ENCODE measurements at regions not wholly inside any gene's neighbourhood (a gene's known extent, or its start where the extent isn't known, plus 50 kb on each side); places are given as distances from the start of the nearest gene placed in this dataset.
"Not testable (repeated sequence)": the region's sequence is repeated elsewhere in the genome, so short reads cannot be mapped to it uniquely, and the experiment has no call there.

GRCh38 chr6:115838216-115838615 is 222.5 kb downstream of the FRK start:
- no peak for TF ChIP-seq EZH2phosphoT487 (IDR thresholded peaks at IDR 0.05)
- TF ChIP-seq CTCF (IDR thresholded peaks at IDR 0.05) = no peak
- TF ChIP-seq EZH2 (IDR thresholded peaks at IDR 0.05) = no peak
- no peaks in the 10 kb centered on the region for H3K27me3 Mint-ChIP-seq (ENCODE audit: insufficient read depth, low read depth)
- H3K36me3 Mint-ChIP-seq = no peaks in the 10 kb centered on the region
- Histone ChIP-seq H3K4me3 (no peak overlapping the region), H3K27me3 (no peaks in the 10 kb centered on the region), H3K27ac (no peak overlapping the region), H3K9ac (no peak overlapping the region), H3F3A (ENCODE audit: low read depth) (no peaks in the 10 kb centered on the region), H3K36me3 (no peaks in the 10 kb centered on the region), H3K4me2 (no peak overlapping the region), H3K9me3 (ENCODE audit: low read depth) (no peaks in the 10 kb centered on the region), H3K4me1 (no peaks in the 10 kb centered on the region), H3K79me2 (ENCODE audit: low read depth) (no peaks in the 10 kb centered on the region), H4K20me1 (ENCODE audit: low read depth) (no peaks in the 10 kb centered on the region), H2AFZ (replicated peaks) (no peak overlapping the region)
- peaks cover 2% of the 10 kb centered on the region for H3K9me3 Mint-ChIP-seq
- DNase-seq (ENCODE audit: low spot score) = no peak
- no peak overlapping the region for H3K4me3 Mint-ChIP-seq
- no peak overlapping the region for H3K27ac Mint-ChIP-seq
- H3K4me1 Mint-ChIP-seq = no peaks in the 10 kb centered on the region

GRCh38 chr6:115836374-115836773 is 224.3 kb downstream of the FRK start:
- not testable (repeated sequence) for H3K9me3 ChIP-seq (ENCODE audit: low read depth); H3K27ac Mint-ChIP-seq; H3K36me3 ChIP-seq; H3K4me3 Mint-ChIP-seq; H3K9ac ChIP-seq; H3K4me1 ChIP-seq; H3K9me3 Mint-ChIP-seq; H3K4me2 ChIP-seq; H2AFZ ChIP-seq (replicated peaks); DNase-seq (ENCODE audit: low spot score); H3K27me3 Mint-ChIP-seq (ENCODE audit: insufficient read depth, low read depth); H3K36me3 Mint-ChIP-seq; H3K79me2 ChIP-seq (ENCODE audit: low read depth); H4K20me1 ChIP-seq (ENCODE audit: low read depth); H3K4me3 ChIP-seq; H3K27ac ChIP-seq; H3K4me1 Mint-ChIP-seq; H3F3A ChIP-seq (ENCODE audit: low read depth); H3K27me3 ChIP-seq

GRCh38 chr6:115835314-115835713 is 225.4 kb downstream of the FRK start:
- Histone ChIP-seq H2AFZ (replicated peaks) (no peak overlapping the region), H3K4me3 (no peak overlapping the region), H3K9ac (no peak overlapping the region), H3K27ac (no peak overlapping the region), H3K36me3 (no peaks in the 10 kb centered on the region), H4K20me1 (ENCODE audit: low read depth) (no peaks in the 10 kb centered on the region), H3K9me3 (ENCODE audit: low read depth) (no peaks in the 10 kb centered on the region), H3K27me3 (no peaks in the 10 kb centered on the region), H3K4me2 (no peak overlapping the region), H3K4me1 (no peaks in the 10 kb centered on the region), H3K79me2 (ENCODE audit: low read depth) (no peaks in the 10 kb centered on the region), H3F3A (ENCODE audit: low read depth) (no peaks in the 10 kb centered on the region)
- TF ChIP-seq EZH2 (IDR thresholded peaks at IDR 0.05) = no peak
- Mint-ChIP-seq H3K27me3 (ENCODE audit: insufficient read depth, low read depth) (no peaks in the 10 kb centered on the region), H3K4me1 (no peaks in the 10 kb centered on the region), H3K36me3 (no peaks in the 10 kb centered on the region), H3K4me3 (no peak overlapping the region), H3K9me3 (peaks cover 2% of the 10 kb centered on the region), H3K27ac (no peak overlapping the region)
- no peak for DNase-seq (ENCODE audit: low spot score)

GRCh38 chr6:115834542-115834941 is 226.1 kb downstream of the FRK start:
- not testable (repeated sequence) for H3K4me1 Mint-ChIP-seq; H3K9me3 ChIP-seq (ENCODE audit: low read depth)

GRCh38 chr6:115832786-115833185 is 227.9 kb downstream of the FRK start:
- no peak for TF ChIP-seq EZH2phosphoT487 (IDR thresholded peaks at IDR 0.05)
- no peak for TF ChIP-seq CTCF (IDR thresholded peaks at IDR 0.05)
- no peak for TF ChIP-seq EZH2 (IDR thresholded peaks at IDR 0.05)
- H3K4me3 ChIP-seq = no peak overlapping the region
- Mint-ChIP-seq H3K27ac (no peak overlapping the region), H3K4me3 (no peak overlapping the region), H3K36me3 (no peaks in the 10 kb centered on the region), H3K27me3 (ENCODE audit: insufficient read depth, low read depth) (no peaks in the 10 kb centered on the region), H3K9me3 (peaks cover 2% of the 10 kb centered on the region), H3K4me1 (no peaks in the 10 kb centered on the region)
- no peaks in the 10 kb centered on the region for H3K36me3 ChIP-seq
- H4K20me1 ChIP-seq (ENCODE audit: low read depth) = no peaks in the 10 kb centered on the region
- no peaks in the 10 kb centered on the region for H3K4me1 ChIP-seq
- no peak overlapping the region for H3K4me2 ChIP-seq
- no peaks in the 10 kb centered on the region for H3F3A ChIP-seq (ENCODE audit: low read depth)
- no peaks in the 10 kb centered on the region for H3K9me3 ChIP-seq (ENCODE audit: low read depth)
- H3K9ac ChIP-seq = no peak overlapping the region
- H3K27ac ChIP-seq = no peak overlapping the region
- H3K27me3 ChIP-seq = no peaks in the 10 kb centered on the region
- no peak overlapping the region for H2AFZ ChIP-seq (replicated peaks)
- H3K79me2 ChIP-seq (ENCODE audit: low read depth) = no peaks in the 10 kb centered on the region
- no peak for DNase-seq (ENCODE audit: low spot score)

More at GRCh38 chr6:115834542-115834941, 226.1 kb downstream of the FRK start:
- not testable (repeated sequence) for H3K4me2 ChIP-seq; H4K20me1 ChIP-seq (ENCODE audit: low read depth); H3K27ac Mint-ChIP-seq; H3K4me3 ChIP-seq; H3K27ac ChIP-seq; H3K4me1 ChIP-seq; H2AFZ ChIP-seq (replicated peaks); H3K27me3 Mint-ChIP-seq (ENCODE audit: insufficient read depth, low read depth); H3K4me3 Mint-ChIP-seq; H3K36me3 Mint-ChIP-seq; H3K36me3 ChIP-seq; DNase-seq (ENCODE audit: low spot score); H3K9me3 Mint-ChIP-seq; H3F3A ChIP-seq (ENCODE audit: low read depth); H3K9ac ChIP-seq; H3K27me3 ChIP-seq; H3K79me2 ChIP-seq (ENCODE audit: low read depth)

All from neural progenitor cell (in vitro differentiated cells).